ENCODE measurements at regions not wholly inside any gene's neighbourhood (a gene's known extent, or its start where the extent isn't known, plus 50 kb on each side); places are given as distances from the start of the nearest gene placed in this dataset.

- TF ChIP-seq CTCF (IDR thresholded peaks at IDR 0.05), result no peak
Observed at GRCh38 chr6:163738725-163739407, 324.3 kb downstream of the QKI start.

GRCh38 chr6:163738304-163738703 is 323.8 kb downstream of the QKI start:
- no peak for TF ChIP-seq CTCF (IDR thresholded peaks at IDR 0.05)

DNA sequence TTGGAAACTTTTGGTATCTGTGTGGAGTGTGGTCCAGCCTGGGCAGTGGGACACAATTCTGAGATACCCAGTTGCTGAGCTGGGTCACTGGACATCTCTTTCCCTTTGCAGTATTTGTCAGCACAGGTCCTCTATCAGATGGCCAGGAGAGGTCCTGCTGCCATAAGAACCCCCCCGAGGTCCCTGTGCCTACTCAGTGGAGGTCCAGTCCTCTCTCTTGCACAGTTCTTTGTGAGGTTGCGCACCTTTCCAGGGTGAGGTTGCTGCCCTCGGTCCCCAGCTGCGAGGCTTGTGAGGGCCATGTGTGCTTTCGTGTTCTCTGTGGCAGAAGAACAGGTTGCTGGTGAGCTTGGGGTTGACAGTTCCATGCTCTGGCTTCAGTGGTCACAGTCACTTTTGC is 320.6 kb downstream of the QKI start:
- no peak for TF ChIP-seq CTCF (IDR thresholded peaks at IDR 0.05)

DNA sequence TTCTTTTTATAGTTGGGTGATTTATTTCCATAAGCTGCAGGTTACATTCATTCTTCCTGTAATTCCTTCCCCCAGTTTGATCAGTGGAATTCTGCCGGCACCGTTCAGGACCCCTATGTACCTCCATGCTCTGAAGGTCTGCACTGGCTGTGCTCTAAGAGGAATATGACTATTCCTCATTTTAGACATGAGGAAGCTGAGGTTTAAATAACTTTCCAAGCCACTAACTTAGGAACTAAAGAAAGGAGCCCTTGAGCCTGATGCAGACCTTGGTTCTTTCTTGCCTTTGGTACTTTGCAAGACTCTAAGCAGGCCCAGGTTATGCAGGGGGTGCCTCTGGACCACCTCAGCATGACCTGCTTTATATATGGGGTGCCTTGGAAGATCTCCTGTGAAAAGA is 318.5 kb downstream of the QKI start:
- no peak for TF ChIP-seq CTCF (IDR thresholded peaks at IDR 0.05)

- no peak for TF ChIP-seq CTCF (IDR thresholded peaks at IDR 0.05)
Observed at GRCh38 chr6:163732479-163732878, 318.0 kb downstream of the QKI start.

DNA sequence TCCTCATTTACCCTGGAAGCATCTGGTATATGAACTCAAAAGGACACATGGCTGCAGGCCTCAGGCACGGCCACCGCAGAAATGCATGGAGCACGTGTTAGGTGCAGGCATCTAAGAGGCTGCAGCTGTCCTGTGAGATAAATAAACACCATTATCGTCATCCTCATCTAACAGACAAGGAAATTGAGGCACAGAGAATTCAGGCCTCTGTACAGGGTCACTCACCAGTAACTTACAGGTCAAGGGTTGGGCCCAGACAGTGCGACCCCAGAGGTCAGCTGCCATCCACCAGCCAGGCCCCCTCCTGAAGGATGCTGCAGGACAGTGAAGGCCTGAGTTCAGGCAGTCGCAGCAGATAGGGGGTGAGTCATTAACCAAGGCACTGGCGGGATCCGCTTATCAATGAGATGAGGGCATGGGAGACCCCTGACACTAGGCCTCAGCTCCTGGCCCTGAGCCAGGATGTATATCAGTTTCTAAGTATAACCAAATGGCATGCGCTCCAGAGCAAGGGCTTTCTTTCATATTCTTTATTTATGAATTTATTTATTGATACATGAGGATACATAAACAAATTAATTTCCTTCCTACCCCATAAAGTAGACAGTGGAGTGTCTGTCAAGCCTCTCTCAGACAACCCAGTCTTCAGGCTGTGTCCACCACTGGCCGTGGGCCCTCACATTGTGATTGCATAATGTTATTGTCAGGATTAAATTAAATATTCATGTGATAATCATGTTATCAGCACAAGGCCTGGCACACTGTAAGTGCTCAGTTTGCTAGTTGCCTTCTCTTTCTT is 316.9 kb downstream of the QKI start:
- no peak for TF ChIP-seq CTCF (IDR thresholded peaks at IDR 0.05)

GRCh38 chr6:163730246-163731210 is 316.0 kb downstream of the QKI start:
- TF ChIP-seq CTCF (IDR thresholded peaks at IDR 0.05), result no peak
